HepG2 (cell line): ENCODE measurements at regions not wholly inside any gene's neighbourhood (a gene's known extent, or its start where the extent isn't known, plus 50 kb on each side); places are given as distances from the start of the nearest gene placed in this dataset.

Experiments
- ATAC-seq: fragments of 200-7000 bp; cut with Tn5 transposase; 3 replicates; pipeline ENCODE4 v1.9.1; 2020; ENCODE audit warnings: mild to moderate bottlenecking, moderate library complexity
- BruUV-seq: library from RNA; stranded (reverse); fragments of 400-500 nt; replicated peaks from 2 replicates; lab custom pipeline; 2021; lab: Mats Ljungman, UMichigan
- CTCF ChIA-PET: fragments of 300-600 bp; formaldehyde crosslinking; extraction: SDS; loops from one replicate; lab custom pipeline; 2021; ENCODE audit warnings: low total read pairs, inconsistent platforms, low intra/inter-chr PET ratio; lab: Yijun Ruan, JAX
- POLR2A ChIA-PET: fragments of 350-600 bp; sonication (Branson Sonifier 250); formaldehyde crosslinking; loops from one replicate; lab custom pipeline; 2020; ENCODE audit warnings: antibody characterized with exemption, inconsistent platforms; lab: Yijun Ruan, JAX
- DNase-seq: peaks from one replicate; pipeline ENCODE4 v3.0.0-alpha.2; 2015; ENCODE audit warnings: low spot score
- FAIRE-seq: peaks from 3 replicates; lab custom pipeline; 2011; peaks lifted over from hg19 to GRCh38; lab: Jason Lieb, UNC
- H2AFZ ChIP-seq: one replicate; pipeline ENCODE4 v1.6.1; 2011; ENCODE audit warnings: low read length, inconsistent platforms
- H3K27ac ChIP-seq: fragments of 300-600 bp; 3 replicates; pipeline ENCODE4 v1.8.0; 2011; ENCODE audit warnings: mixed run types, mild to moderate bottlenecking, mixed read lengths, low read length, inconsistent platforms; ENCODE audit not compliant: insufficient read depth; ENCODE audit errors: extremely low read length
- H3K27me3 ChIP-seq, 2 experiments: fragments of 200-600 bp in 1 of 2; 2 replicates in 1 of 2; 3 replicates in 1 of 2; pipeline versions ENCODE4 v1.6.0 to v1.8.0; 2011; ENCODE audit warnings: low read length in 2 of 2, mild to moderate bottlenecking in 2 of 2, moderate library complexity in 2 of 2, inconsistent platforms in 1 of 2; ENCODE audit not compliant: insufficient read depth in 2 of 2, control insufficient read depth in 1 of 2
- H3K36me3 ChIP-seq, 2 experiments: fragments of 200-600 bp in 1 of 2; replicated peaks in 1 of 2; 2 replicates in 1 of 2; 3 replicates in 1 of 2; pipeline versions ENCODE4 v1.5.1 to v1.8.0; 2011; ENCODE audit warnings: low read length in 2 of 2, inconsistent platforms in 1 of 2; ENCODE audit not compliant: insufficient read depth in 2 of 2, control insufficient read depth in 1 of 2
- H3K4me1 ChIP-seq: 2 replicates; pipeline ENCODE4 v1.5.1; 2012; ENCODE audit warnings: low read length, inconsistent platforms; ENCODE audit not compliant: insufficient read depth
- H3K4me2 ChIP-seq: 2 replicates; pipeline ENCODE4 v1.6.0; 2011; ENCODE audit warnings: low read depth, low read length, inconsistent platforms
- H3K4me3 ChIP-seq, 3 experiments: fragments of 200-600 bp in 1 of 3; sonication (generic), shearing (Covaris generic) in 1 of 3; replicated peaks in 1 of 3; 2 replicates each; pipeline ENCODE4 v1.5.1; 2011 to 2016; ENCODE audit warnings: low read length in 3 of 3, inconsistent platforms in 2 of 3, low read depth in 2 of 3, mild to moderate bottlenecking in 2 of 3, control low read depth in 1 of 3, mixed read lengths in 1 of 3; ENCODE audit not compliant: insufficient read depth in 1 of 3
- H3K79me2 ChIP-seq: one replicate; pipeline ENCODE4 v1.6.1; 2011; ENCODE audit warnings: low read length, inconsistent platforms; ENCODE audit not compliant: insufficient read depth
- H3K9ac ChIP-seq: 2 replicates; pipeline ENCODE4 v1.6.0; 2011; ENCODE audit warnings: mild to moderate bottlenecking, low read depth, low read length, inconsistent platforms; ENCODE audit not compliant: insufficient read depth
- H3K9me3 ChIP-seq: 2 replicates; pipeline ENCODE4 v1.5.1; 2012; ENCODE audit warnings: mild to moderate bottlenecking, low read length
- H4K20me1 ChIP-seq: 2 replicates; pipeline ENCODE4 v1.6.0; 2011; ENCODE audit warnings: inconsistent platforms, mild to moderate bottlenecking, low read length, moderate library complexity; ENCODE audit not compliant: insufficient read depth
- CBX2 ChIP-seq, 2 experiments: fragments of 200-600 bp in 1 of 2; sonication (generic); formaldehyde crosslinking in 1 of 2; IDR thresholded peaks; 2 replicates each; pipeline versions ENCODE4 v1.7.0 to v1.8.1; 2018 to 2022; ENCODE audit warnings: low read depth in 2 of 2, low read length in 1 of 2, mild to moderate bottlenecking in 1 of 2, missing genetic modification reagents in 1 of 2
- FOXP4 ChIP-seq: sonication (generic); formaldehyde crosslinking; IDR thresholded peaks from 2 replicates; pipeline ENCODE4 v1.4.0; 2020; ENCODE audit warnings: missing genetic modification reagents
- GLI4 ChIP-seq: sonication (generic); formaldehyde crosslinking; IDR thresholded peaks from 2 replicates; pipeline ENCODE4 v1.5.1; 2020; ENCODE audit warnings: missing genetic modification reagents, mild to moderate bottlenecking, moderate library complexity, borderline replicate concordance
- MAFK ChIP-seq, 2 experiments: IDR thresholded peaks in 1 of 2; conservative IDR thresholded peaks in 1 of 2; 2 replicates each; pipeline ENCODE4 v1.6.1; 2011; ENCODE audit warnings: improper control_type of control experiment in 2 of 2, low read length in 2 of 2
- NR3C1 ChIP-seq: sonication (generic); formaldehyde crosslinking; IDR thresholded peaks from 2 replicates; pipeline ENCODE4 v1.4.0; 2020; ENCODE audit warnings: missing genetic modification reagents
- PAF1 ChIP-seq: IDR thresholded peaks from 2 replicates; pipeline ENCODE4 v1.6.1; 2016; ENCODE audit warnings: missing genetic modification reagents, missing compliant biosample characterization
- RARA ChIP-seq: IDR thresholded peaks from 2 replicates; pipeline ENCODE4 v1.6.1; 2016; ENCODE audit warnings: missing genetic modification reagents, missing compliant biosample characterization
- SAP130 ChIP-seq: IDR thresholded peaks from 2 replicates; pipeline ENCODE4 v1.6.1; 2016; ENCODE audit warnings: low read depth
- SRSF9 ChIP-seq: fragments of 200-400 bp; formaldehyde crosslinking; IDR thresholded peaks from 2 replicates; pipeline ENCODE4 v1.6.1; 2018; ENCODE audit warnings: borderline replicate concordance, mild to moderate bottlenecking, low read depth, low read length; ENCODE audit not compliant: insufficient read depth, poor library complexity, severe bottlenecking
- ZNF251 ChIP-seq: sonication (generic); formaldehyde crosslinking; IDR thresholded peaks from 2 replicates; pipeline ENCODE4 v1.9.0; 2021; ENCODE audit warnings: mild to moderate bottlenecking, missing genetic modification reagents
- WGBS: methylation state at CpG from one replicate; pipeline ENCODE4 v1.1.6; 2017; ENCODE audit warnings: low lambda C conversion rate; 5-methylcytosine and 5-hydroxymethylcytosine counted together
- in situ Hi-C: cut with HindIII; loops from 2 replicates; pipeline ENCODE4 v1.10.0; 2017; ENCODE audit warnings: low pct_unique_long_range_greater_than_20kb; ENCODE audit not compliant: extremely low pct_ligation_motif_present
- intact Hi-C: fragments of 100-400 bp; cut with micrococcal nuclease; formaldehyde crosslinking; loops from one replicate; pipeline ENCODE4 v1.10.0; 2022; ENCODE audit not compliant: unreplicated experiment
- TF ChIP-seq, protein P1 (sequence below): sonication (generic); formaldehyde crosslinking; IDR thresholded peaks from 2 replicates; pipeline ENCODE4 v1.4.0; 2020; ENCODE audit warnings: missing genetic modification reagents, borderline replicate concordance
- TF ChIP-seq, protein P2 (sequence below): sonication (generic); formaldehyde crosslinking; IDR thresholded peaks from 2 replicates; pipeline ENCODE4 v1.8.0; 2022; ENCODE audit warnings: missing genetic modification reagents, mild to moderate bottlenecking, inconsistent platforms, borderline replicate concordance
- TF ChIP-seq, protein P3 (sequence below): sonication (generic); formaldehyde crosslinking; IDR thresholded peaks from 2 replicates; pipeline ENCODE4 v1.9.0; 2022; ENCODE audit warnings: missing genetic modification reagents, mild to moderate bottlenecking, borderline replicate concordance

- ChIA-PET POLR2A (no interaction called here), CTCF (no interaction called here)
- no peaks in the 10 kb centered on the region; the same call in 1 of the 2 replicates for H3K9me3 ChIP-seq
- intact Hi-C loops, result no loop called here
- H3K79me2 ChIP-seq, result no peaks in the 10 kb centered on the region
- no peaks in the 10 kb centered on the region for H3K36me3 ChIP-seq
- H3K9ac ChIP-seq, result no peak overlapping the region
- H2AFZ ChIP-seq, result no peak overlapping the region
- H3K4me3 ChIP-seq, result no peak overlapping the region
- BruUV-seq, result no TSS peak
- TF ChIP-seq MAFK (conservative IDR thresholded peaks at IDR 0.05 in 1 of 2, IDR thresholded peaks at IDR 0.05 in 1 of 2; ENCODE audit: low read length in 2 of 2), result no peak
- TF ChIP-seq, protein P1, sequence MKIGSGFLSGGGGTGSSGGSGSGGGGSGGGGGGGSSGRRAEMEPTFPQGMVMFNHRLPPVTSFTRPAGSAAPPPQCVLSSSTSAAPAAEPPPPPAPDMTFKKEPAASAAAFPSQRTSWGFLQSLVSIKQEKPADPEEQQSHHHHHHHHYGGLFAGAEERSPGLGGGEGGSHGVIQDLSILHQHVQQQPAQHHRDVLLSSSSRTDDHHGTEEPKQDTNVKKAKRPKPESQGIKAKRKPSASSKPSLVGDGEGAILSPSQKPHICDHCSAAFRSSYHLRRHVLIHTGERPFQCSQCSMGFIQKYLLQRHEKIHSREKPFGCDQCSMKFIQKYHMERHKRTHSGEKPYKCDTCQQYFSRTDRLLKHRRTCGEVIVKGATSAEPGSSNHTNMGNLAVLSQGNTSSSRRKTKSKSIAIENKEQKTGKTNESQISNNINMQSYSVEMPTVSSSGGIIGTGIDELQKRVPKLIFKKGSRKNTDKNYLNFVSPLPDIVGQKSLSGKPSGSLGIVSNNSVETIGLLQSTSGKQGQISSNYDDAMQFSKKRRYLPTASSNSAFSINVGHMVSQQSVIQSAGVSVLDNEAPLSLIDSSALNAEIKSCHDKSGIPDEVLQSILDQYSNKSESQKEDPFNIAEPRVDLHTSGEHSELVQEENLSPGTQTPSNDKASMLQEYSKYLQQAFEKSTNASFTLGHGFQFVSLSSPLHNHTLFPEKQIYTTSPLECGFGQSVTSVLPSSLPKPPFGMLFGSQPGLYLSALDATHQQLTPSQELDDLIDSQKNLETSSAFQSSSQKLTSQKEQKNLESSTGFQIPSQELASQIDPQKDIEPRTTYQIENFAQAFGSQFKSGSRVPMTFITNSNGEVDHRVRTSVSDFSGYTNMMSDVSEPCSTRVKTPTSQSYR (CRISPR knock-in tag), result no peak
- no peak for TF ChIP-seq SRSF9
- TF ChIP-seq, protein P2, sequence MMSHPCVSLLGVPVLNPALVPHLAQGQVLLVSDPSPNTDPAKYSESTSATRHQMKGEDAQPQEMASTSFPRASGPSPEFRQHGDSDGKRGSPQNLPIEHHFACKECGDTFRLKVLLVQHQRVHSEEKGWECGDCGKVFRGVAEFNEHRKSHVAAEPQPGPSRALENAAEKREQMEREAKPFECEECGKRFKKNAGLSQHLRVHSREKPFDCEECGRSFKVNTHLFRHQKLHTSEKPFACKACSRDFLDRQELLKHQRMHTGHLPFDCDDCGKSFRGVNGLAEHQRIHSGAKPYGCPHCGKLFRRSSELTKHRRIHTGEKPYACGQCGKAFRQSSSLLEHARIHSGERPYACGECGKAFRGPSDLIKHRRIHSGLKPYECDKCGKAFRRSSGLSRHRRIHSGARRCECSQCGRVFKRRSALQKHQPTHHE, result no peak
- no peak for TF ChIP-seq NR3C1 (CRISPR knock-in tag)
- no peak for TF ChIP-seq GLI4 (CRISPR knock-in tag)
- no peak for TF ChIP-seq PAF1 (CRISPR knock-in tag)
- no peak for TF ChIP-seq RARA
- no peak for TF ChIP-seq FOXP4
- no peak for TF ChIP-seq ZNF251 (CRISPR knock-in tag)
- TF ChIP-seq CBX2 (IDR thresholded peaks at IDR 0.05; ENCODE audit: low read depth, low read length), result no peak
- TF ChIP-seq CBX2 (CRISPR knock-in tag; IDR thresholded peaks at IDR 0.05; ENCODE audit: low read depth), result no peak
- TF ChIP-seq, protein P3, sequence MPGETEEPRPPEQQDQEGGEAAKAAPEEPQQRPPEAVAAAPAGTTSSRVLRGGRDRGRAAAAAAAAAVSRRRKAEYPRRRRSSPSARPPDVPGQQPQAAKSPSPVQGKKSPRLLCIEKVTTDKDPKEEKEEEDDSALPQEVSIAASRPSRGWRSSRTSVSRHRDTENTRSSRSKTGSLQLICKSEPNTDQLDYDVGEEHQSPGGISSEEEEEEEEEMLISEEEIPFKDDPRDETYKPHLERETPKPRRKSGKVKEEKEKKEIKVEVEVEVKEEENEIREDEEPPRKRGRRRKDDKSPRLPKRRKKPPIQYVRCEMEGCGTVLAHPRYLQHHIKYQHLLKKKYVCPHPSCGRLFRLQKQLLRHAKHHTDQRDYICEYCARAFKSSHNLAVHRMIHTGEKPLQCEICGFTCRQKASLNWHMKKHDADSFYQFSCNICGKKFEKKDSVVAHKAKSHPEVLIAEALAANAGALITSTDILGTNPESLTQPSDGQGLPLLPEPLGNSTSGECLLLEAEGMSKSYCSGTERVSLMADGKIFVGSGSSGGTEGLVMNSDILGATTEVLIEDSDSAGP, result no peak
- no peak for TF ChIP-seq SAP130 (CRISPR knock-in tag)
- H3K27me3 ChIP-seq, result peaks cover 5 to 71% of the 10 kb centered on the region in 2 experiments; a peak in 4 of 5 replicates
- H4K20me1 ChIP-seq, result 0 out of 2 replicates have a peak, but pooled peaks cover 2% of the 10 kb centered on the region
- no peak overlapping the region for H3K27ac ChIP-seq
- FAIRE-seq, result no peak
- WGBS, result 6% methylated on average over 6 of the region's 7 CpGs
- no peak for DNase-seq
- in situ Hi-C loops, result no loop called here
- ATAC-seq, result no peak
- H3K4me2 ChIP-seq, result no peak overlapping the region
- H3K4me1 ChIP-seq, result no peaks in the 10 kb centered on the region
These were observed 83.2 kb upstream of the OTOS start for GRCh38 chr2:240223631-240224030.
